Panc1 (cell line): ENCODE measurements at regions not wholly inside any gene's neighbourhood (a gene's known extent, or its start where the extent isn't known, plus 50 kb on each side); places are given as distances from the start of the nearest gene placed in this dataset.

Experiments
- POLR2AphosphoS5 ChIP-seq: IDR thresholded peaks from 2 replicates; pipeline ENCODE4 v1.6.1; 2012; ENCODE audit warnings: mild to moderate bottlenecking, low read depth, low read length, moderate library complexity
- TCF7L2 ChIP-seq: IDR thresholded peaks from 2 replicates; pipeline ENCODE4 v1.6.1; 2011; ENCODE audit warnings: mild to moderate bottlenecking, low read depth, low read length, inconsistent platforms
- TF ChIP-seq, protein P1 (sequence below): fragments of 450-650 bp; IDR thresholded peaks from 2 replicates; pipeline ENCODE4 v1.5.1; 2017; ENCODE audit warnings: mild to moderate bottlenecking

DNA sequence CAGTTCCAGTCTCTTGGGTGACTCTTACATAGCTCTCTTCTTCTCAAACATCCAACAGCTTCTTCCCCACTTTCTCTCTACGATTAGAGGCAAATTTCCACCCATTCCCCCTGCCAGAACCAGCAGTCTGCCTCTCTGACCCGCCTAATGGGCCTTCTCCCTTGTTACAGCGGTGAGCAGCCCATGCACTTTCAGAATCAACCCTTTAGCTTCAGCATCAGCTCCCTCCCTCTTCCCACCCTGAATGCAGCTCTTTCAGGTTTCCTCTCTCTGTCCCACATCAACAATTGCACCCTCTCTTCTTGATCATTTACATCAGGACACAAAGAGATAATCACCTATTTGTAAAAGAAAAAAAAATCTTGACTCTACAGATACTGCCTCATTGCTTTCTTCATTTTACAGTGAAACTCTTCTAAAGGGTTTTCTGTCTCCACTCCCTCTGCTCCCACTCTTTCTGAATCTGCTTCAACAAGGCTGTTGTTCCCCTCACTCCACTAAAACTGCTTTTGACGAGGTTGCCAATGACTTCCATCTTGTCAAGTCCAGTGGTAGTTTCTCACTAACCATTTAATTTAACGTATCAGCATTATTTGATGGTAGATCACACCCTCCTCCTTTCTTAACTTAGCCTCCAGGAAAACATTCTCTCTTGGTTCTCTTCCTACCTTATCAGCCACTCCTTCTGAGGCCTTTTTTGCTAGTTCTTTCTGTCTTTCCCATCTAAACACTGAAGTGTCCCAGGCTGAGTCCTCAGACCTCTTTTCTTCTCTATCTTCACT is 106.6 kb downstream of the NPY start:
- TF ChIP-seq TCF7L2 (no peak), POLR2AphosphoS5 (no peak)
- TF ChIP-seq, protein P1, sequence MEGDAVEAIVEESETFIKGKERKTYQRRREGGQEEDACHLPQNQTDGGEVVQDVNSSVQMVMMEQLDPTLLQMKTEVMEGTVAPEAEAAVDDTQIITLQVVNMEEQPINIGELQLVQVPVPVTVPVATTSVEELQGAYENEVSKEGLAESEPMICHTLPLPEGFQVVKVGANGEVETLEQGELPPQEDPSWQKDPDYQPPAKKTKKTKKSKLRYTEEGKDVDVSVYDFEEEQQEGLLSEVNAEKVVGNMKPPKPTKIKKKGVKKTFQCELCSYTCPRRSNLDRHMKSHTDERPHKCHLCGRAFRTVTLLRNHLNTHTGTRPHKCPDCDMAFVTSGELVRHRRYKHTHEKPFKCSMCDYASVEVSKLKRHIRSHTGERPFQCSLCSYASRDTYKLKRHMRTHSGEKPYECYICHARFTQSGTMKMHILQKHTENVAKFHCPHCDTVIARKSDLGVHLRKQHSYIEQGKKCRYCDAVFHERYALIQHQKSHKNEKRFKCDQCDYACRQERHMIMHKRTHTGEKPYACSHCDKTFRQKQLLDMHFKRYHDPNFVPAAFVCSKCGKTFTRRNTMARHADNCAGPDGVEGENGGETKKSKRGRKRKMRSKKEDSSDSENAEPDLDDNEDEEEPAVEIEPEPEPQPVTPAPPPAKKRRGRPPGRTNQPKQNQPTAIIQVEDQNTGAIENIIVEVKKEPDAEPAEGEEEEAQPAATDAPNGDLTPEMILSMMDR, result no peak
